NCI-H446 treated with DMSO at 0.1 percent for 48 hours (cell line): ENCODE measurements at regions not wholly inside any gene's neighbourhood (a gene's known extent, or its start where the extent isn't known, plus 50 kb on each side); places are given as distances from the start of the nearest gene placed in this dataset.
"Not testable (repeated sequence)": the region's sequence is repeated elsewhere in the genome, so short reads cannot be mapped to it uniquely, and the experiment has no call there.

Experiments
- DNase-seq: peaks from one replicate; lab custom pipeline; 2025; lab: John Stamatoyannopoulos, UW

DNA sequence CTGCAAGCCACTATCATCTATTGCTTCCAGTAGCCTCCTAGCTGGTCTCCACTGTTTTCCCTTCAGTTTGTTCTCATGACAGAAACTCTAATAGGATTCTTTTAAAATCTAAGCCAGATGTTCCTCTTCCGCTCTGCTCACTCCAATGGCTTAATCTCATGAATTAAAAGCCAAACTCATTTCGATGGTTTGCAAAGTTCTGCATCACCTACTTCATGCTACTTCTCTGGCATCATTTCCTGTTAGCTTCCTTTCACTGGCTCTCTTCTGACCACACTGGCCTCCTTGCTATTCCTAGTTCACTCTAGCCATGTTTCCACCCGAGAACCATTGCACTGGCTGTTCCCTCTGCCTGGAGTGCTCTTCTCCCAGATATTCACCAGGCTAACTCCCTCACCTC, 102.0 kb upstream of the LSM6 start:
- DNase-seq: peak; percentile 33

DNA sequence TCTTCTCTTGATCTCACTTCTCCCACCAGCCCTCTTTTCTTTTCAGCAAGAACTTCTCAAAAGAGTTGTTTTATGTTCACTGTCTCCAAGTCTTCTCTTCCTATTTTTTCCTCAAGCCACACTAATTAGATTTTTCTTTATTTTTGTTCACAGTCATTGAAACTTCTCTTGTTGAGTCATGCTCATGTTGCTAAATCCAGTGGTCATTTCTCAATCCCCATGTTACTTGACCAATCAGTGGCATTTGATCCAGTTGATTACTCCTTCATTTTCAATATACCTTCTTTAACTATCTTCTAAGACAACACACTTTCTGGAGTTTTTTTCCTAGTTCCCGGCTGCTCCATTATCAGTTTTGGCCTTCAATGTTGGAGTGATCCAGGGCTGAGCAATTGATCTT, 103.1 kb upstream of the LSM6 start:
- no peak for DNase-seq

DNA sequence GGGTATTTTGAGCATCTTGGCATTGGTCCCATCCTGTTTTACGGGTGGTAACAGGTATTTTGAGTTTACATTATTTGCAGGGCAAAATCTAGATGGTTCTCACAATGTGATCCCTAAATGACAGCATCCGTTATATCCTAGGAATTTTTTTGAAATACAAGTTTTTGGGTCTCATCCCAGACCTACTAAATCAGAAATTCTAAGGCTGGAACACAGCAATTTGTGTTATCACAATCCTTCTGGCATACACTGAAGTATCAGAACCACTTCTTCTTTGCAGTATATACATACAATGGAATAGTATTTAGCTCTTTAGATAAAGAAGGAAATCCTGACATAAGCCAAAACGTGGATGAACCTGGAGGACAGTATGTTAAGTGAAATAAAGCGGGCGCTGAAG, 104.1 kb upstream of the LSM6 start:
- no peak for DNase-seq

DNA sequence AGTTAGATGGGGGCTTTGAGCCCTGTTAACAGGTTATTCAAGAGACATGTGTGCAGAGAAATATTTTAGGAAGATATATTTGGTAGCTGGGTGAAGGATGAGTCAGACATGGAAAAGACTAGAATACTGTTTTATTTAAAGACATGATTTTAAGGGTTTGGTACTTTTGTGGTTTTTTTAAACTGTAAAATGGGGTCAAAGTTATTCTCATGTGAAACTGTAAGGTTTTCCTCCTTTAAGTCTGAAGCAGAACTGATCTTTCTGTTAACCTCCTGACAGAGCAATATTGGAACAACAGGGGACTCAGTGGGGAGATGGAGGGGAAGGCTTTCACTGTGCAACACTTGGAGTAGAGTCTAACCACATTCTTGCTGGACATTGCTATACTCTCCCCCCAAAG, 112.4 kb upstream of the LSM6 start:
- DNase-seq: no peak

DNA sequence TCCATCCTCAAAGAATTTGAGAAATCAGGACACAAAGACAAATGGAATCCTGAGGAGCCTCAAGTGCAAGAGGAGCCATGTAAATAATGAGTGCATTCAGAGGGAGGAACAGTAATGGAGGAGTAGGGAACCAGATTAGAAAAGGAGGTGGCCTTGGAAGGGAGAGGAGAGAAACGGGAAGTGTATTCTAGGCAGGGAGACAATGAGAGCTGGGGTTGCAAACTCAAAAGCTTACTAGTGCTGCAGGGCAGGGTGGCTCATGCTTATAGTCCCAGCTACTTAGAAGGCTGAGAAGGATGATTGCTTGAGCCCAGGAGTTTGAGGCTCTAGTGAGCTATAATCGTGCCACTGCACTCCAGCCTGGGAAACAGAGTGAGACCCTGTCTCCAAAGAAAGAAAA, 113.2 kb upstream of the LSM6 start:
- no peak for DNase-seq

DNA sequence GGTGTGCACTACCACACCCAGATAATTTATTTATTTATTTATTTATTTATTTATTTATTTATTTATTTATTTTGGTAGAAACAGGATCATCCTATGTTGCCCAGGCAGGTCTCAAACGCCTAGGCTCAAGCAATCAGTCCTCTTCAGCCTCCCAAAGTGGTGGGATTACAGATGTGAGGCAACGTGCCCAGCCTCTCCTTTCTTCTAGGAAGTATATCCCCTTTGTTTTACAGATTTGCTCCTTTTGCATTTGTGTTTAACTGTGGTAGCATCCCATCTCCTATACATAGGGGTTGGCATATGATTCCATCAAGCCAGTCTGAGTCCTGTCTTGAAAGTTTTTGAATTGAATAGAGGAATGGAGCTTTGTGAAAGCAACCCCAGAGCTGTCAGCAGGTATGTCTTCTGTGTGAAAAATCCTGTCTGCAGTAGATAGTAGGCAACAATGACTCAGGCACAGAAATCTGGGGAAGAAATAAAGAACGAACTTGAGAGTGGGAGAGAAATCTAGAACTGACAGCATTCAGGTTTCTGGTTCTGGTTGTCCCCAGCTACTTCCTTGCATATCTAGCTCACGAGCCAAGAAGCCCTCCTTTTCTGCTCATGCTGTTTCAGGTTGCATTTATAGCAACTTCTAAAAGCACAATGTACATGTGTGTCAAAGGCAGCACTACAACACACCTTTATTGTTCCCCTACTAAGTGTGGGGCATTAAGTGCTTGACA, 113.7 kb upstream of the LSM6 start:
- DNase-seq: no peak

DNA sequence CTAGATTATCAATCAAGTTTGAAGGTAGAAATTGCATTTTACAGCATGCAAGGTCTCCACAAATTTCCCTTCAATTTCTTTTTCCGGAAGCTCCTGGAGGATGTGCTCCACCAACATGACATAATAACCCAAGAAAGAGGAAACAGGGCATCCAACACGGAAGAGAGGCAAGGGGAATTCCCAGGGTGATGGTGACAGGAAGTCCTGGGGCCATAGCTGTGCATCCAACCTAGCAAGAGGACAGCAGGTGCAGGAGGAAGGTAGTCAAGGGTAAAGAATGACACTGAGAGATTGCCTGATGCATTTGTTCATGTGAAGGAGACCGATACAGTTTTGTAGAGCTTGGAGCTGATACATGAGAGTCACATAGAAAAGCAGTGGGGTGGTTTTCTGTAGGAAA, 115.7 kb upstream of the LSM6 start:
- no peak for DNase-seq

DNA sequence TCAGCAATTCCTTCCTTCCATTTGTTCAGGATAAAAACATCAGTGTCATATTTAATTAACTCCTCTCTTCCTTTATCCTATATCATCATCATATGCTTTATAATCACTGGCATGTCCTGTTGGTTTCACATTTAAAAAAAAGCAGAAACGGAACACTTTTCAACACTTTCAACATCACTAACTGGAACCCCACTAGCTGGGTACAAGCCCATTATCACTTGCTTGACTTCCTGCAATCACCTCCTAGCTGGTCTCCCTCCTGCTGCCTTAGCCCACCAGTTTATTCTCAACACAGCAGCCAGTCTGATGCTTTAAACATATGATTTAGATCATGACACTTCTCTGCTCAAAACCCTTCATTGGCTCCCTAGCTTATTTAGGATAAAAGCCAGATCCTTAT, 116.4 kb upstream of the LSM6 start:
- DNase-seq: no peak

DNA sequence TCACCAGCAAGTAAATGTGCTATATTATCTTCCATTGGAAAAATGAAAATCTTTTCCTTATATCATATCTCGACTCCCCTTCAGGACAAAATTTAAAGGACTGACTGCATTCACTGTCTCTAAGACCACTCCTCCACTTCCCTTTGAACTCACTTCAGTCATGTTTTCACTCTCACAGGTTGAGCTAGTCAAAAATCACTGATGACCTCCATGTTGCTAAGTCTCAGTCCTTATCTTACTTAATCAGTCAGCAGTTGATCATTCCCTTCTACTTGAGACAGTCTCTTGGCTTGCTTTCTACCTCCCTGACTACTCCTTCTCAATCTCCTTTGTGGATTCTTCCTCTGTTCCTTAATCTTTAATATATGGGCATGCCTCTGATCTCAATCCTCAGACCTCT, 117.0 kb upstream of the LSM6 start:
- DNase-seq: no peak

DNA sequence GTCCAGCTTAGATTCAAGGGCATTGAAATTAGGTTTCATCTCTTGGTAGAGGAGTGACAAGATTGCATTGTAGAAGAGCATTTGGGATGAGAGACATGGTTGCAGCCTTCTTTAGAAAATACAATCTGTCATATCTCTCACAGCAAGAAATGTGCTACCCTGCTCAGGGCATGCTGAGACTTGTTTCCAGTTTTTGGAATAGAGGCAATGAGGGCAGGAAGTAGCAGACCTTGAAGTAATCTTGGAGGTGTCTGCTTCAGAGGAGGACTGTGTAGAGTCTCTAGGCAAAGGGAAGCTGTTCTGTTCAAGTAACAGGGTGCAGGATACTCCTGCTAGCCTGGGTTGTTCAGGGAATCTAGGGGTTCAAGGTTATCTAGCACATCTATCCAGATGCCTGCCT, 116.1 kb upstream of the ZNF827 start:
- no peak for DNase-seq

DNA sequence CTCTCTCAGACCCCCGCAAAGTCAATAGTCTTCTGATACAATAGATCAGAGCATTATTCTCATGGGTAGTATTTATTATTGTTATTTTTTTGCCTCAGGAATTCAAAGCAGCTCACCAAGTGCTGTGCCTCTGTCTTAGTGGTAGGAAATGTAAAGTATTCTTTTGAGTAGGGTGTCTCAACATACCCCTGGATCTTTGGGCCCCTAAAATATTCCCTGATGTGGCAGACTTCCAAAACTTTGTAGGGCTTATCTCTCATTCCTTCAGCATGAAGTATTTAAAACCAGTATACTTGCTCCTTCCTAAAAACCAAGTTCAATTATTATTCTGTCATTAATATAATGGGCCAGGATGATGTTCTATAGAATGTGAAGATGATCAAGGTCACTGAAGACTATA, 115.3 kb upstream of the ZNF827 start:
- DNase-seq: no peak

DNA sequence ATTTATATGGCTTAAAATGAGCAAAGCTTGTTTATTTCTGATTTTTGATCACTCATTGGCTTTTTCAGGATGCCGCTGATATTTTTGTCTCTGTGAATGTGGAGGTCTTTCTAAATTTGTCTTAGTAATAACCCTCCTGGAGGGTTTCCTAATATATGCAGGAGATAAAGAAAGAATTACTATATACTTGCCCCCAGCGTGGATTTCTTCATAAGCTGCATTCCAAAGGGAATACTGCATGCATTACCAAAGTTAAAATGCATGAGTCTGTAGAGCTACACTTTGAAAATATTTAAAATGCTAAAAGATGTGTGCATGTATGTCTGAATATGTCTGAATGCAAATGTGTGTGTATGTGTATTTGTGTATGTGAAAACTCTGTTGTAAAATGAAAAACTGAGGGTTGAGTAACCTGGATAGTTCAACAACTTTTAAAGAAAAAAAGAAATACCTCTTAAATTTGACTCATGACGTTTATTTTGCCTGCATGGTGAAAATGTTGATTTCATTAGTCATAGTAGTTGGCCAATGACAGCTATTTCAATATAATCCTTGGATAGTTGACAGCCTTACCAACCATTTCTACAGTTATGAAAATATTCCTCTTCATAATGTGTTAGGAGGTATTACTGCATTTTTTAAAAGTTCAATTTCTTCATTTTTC, 113.2 kb upstream of the ZNF827 start:
- no peak for DNase-seq

DNA sequence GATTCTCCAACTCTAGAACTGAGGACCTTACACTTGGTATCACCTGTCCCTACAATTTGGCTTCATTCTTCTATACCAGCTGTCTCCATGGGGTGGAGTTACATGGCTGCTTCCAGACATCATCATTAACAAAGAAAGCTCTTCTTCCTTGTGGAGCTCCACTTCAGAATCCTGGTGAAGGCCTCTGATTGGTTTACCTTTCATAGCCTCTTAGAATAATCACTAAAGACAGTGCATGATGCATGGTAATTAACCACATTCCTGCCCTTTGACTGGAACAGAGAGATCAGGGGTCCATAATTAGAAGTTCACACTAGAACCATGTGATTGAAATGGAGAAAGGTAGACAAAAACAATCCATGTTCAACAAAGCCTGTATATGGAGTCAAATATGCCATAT, 112.6 kb upstream of the ZNF827 start:
- DNase-seq: no peak

DNA sequence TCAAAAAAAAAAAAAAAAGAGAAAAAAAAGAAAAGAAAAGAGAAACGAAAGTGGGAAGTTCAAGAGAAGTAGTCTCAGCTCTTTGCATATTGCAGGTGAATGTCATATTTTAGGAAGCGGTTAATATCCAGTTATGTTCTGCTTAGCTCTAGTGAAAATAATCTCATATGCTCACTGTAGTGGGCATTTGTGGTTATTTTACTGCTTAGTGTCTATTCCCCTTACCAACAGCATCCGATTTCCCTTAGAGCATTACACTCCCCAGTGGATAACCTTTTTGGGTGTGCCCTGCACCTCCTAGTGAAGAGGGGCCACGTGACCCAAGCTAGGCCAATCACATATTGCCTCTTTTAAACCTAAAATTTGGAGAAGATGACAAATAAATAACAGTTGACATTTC, 111.2 kb upstream of the ZNF827 start:
- DNase-seq: no peak

DNA sequence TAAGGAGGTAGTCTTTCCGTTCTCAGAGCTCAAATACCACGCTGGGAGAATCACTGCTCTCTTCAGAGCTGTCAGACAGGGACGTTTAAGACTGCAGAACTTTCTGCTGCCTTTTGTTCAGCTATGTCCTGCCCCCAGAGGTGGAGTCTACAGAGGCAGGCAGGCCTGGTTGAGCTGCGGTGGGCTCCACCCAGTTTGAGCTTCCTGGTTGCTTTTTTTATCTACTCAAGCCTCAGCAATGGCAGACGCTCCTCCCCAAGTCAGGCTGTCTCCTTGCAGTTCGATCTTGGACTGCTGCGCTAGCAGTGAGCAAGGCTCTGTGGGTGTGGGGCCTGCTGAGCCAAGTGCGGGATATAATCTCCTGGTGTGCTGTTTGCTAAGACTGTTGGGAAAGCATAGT, 109.1 kb upstream of the ZNF827 start:
- not testable (repeated sequence) for DNase-seq

DNA sequence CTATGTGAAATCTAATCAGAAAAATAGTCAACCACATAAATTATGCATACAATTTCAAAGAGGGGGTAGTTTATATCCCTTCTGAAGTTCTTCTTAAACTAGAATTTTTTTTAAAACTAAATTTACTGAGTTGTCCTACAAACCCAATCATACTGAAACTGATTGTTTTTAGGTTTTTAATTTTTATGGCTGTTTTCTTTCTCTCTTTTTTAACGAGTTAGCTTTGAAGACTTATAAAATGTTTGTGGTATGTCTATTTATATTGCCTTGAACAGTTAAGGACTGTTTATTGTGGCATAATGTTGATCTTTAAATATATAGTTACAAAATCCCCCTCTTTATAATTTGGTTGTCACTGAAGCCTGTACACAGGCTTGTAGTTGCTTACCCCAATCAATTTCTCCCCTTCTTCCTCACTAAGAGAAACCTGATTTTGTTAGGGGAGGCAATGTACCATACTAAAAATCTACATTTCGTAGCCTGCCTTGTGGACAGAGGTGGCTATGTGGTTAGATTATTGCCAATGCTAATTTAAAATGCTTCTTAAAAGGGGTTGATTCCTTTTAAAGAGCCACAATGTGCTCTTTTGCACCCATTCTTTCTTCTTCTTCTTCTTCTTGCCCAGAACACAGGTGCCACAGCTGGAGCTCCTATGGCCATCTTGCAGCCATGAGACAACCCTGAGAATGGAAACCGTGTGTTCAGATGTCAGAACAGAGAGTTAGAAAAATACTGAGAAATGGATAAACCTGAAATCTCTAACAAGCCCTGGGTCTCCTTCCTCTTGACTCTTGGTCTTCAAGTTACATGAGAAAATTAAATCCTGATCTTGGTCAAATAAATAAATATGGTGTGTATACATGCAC, 102.7 kb upstream of the ZNF827 start:
- DNase-seq: no peak

DNA sequence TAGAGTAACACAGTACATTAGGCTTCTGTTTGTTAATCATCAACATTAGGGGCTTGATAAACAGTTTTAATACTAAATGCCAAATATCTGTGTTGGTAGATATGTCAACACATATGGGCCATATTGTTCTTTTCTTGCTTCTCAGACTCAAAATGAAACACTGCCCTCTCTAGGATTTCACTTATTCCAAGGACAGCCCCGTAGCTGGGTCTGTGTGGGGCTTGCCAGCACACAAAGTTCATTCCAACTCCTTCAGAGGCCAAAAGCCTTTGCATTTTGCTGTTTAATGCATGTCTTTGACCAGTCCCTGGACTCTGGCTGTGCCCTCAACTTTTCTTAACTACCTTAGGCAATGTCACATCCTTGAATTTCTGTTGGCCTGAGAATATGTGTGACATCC, 102.0 kb upstream of the ZNF827 start:
- no peak for DNase-seq

DNA sequence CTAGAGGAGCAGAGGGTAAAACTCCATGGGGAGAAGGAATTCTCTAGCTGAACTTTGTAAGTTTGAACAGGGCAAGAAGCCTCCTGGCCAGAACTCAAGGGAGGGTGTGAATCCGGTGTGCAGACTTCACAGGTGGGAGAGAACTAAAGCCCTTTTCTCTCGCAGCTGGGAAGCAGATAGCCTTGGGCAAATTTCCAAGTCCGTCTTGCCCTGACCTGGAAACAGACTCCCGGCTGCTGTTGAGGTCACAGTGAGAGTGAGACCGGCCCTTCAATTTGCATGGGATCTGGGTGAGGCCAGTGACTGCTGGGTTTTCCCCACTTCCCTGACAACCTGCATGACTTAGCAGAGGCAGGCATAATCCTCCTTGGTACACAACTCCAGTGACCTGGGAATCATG, 94.5 kb upstream of the ZNF827 start:
- DNase-seq: no peak

DNA sequence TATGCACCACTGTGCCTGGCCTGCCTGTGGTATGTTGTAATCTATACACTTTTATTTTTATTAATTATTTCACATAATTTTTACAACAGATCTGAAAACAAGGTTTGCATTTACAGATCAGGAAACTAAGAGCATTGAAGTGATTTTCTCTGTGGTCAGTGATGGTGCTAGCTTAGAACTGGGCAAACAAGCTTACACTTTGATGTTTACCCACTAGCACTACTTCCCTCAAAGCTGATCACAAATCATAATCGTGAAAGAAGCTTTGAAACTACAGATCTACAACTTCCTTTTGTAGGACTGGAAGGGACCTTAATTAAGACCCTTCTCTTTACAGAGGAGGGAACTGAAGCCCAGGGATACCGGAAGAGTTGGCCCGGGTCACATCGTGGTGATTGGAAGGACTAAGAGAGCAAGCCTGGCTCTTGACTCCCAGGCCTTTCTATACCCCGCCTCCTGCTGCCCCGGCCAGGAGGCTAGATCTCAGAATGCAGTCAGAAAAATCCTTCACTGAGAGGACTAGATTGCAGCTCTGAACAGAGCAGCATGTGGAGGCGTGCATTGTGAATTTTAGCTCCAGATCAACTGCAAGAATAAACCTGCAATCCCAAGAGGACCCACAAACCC, 93.7 kb upstream of the ZNF827 start:
- no peak for DNase-seq

DNA sequence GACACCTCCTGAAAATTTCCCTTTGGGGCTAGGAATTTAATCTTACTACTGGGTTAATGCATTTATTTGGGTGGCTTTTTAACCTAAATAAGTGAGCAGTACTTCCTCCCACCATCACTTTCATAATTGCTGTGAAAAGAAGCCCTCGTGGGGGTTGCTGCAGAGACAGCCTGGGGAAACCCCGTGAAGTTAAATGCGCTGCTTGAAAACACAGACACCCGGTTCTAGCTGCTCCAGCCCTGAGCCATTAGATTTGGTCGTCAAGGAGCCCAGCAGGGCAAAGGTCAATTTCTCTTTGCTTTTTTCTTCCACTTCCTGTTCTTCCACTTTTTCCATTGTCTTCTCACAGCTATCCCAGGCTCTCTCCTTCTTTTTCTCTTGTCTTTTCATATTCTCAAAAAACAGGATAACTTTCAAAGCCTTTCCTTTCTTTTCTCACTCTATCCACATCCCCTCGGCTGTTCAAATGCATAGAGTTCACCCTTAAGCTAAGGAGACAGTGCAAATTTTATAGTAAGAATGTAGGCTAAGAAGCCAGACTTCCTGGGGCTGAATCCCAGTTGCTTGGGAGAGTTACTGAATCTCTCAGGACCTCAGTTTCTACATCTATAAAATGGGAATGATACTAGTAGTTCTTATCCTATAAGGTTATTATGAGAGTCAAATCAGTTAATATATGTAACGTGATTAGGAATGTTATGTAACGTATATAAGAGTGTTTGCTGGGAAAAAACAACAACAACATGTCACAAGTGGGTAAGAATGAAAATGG, 91.5 kb upstream of the ZNF827 start:
- DNase-seq: no peak

DNA sequence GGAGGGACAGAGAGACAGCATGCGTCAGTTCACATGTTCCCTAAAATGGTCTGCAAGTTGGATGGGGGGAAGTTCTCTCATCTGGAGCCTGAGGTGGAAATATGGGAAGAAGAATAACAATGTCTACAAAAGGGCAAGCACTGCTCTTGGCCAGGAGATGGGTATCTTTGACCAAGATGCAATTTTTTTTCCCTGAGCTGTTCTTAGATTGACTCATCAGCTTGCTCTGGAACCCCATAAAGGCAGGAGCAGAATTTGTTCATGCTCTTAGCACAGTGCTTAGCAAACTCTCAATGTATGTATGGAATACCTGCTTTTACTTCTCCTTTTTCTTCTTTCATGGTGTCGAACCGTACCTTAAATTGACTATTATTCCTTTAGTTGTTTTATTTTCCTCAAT, 90.5 kb upstream of the ZNF827 start:
- DNase-seq: no peak

DNA sequence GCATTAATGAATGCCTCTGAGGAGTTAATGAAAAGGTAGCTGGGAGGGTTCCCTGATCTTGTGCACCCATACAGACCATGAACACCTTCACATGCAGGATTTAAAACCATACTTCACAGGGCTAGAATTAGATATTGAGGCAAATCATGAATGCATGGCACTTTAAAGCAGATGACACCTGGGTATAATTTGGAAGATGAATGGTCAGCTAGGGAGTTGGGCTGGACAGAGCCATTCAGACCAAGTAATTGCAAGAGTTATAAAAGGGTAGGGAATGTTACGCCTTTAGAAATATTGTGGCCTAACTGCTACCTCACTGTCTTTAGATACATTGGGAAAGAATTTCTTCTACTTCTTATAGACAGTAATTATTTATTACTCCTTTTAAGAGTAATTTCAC, 89.1 kb upstream of the ZNF827 start:
- no peak for DNase-seq
